ENCODE measurements at regions not wholly inside any gene's neighbourhood (a gene's known extent, or its start where the extent isn't known, plus 50 kb on each side); places are given as distances from the start of the nearest gene placed in this dataset.

DNA sequence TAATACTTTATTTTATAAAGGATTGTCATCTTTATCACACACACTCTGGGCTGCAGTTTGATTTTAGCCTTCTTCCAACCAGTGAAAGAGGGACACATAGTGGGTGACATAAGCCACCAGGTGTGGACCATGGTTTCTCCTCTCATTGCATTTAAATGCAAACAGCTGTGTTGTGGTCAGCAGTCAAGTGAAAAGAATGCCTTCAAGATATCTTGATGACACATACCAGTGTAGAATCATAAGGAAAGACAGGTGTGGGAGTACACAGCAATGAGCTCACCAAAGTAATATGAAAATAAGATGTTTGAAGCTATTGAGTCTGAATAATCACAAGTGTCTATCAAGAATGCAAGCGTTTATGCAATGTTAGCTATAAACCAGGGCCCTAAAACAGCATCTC lies 580.0 kb downstream of the XPNPEP1 start:
- intact Hi-C loops (cut with DNase I) = no loop called here
- no peaks in the 10 kb centered on the region for H3K4me1 ChIP-seq (ENCODE audit: control insufficient read depth in 2 of 3, insufficient read depth in 2 of 3, low read depth in 1 of 3, low read length in 3 of 3)
- no peak overlapping the region for H3K27ac ChIP-seq (ENCODE audit: low read depth in 2 of 2, low read length in 2 of 2)
- H3K9me3 ChIP-seq (ENCODE audit: control insufficient read depth in 2 of 3, insufficient read depth in 1 of 3, low read length in 3 of 3) = no peaks in the 10 kb centered on the region
- DNase-seq (no peak), FAIRE-seq (no peak)
- no peaks in the 10 kb centered on the region for H3K36me3 ChIP-seq (ENCODE audit: control insufficient read depth in 2 of 3, insufficient read depth in 3 of 3, low read length in 3 of 3)
- no peaks in the 10 kb centered on the region for H3K27me3 ChIP-seq (ENCODE audit: control insufficient read depth, insufficient read depth, low read length)
- H3K9ac ChIP-seq (ENCODE audit: low read length in 3 of 3) = no peak overlapping the region
- no peak overlapping the region for H3K4me3 ChIP-seq (ENCODE audit: low read length in 3 of 3)
- TF ChIP-seq, protein P1, sequence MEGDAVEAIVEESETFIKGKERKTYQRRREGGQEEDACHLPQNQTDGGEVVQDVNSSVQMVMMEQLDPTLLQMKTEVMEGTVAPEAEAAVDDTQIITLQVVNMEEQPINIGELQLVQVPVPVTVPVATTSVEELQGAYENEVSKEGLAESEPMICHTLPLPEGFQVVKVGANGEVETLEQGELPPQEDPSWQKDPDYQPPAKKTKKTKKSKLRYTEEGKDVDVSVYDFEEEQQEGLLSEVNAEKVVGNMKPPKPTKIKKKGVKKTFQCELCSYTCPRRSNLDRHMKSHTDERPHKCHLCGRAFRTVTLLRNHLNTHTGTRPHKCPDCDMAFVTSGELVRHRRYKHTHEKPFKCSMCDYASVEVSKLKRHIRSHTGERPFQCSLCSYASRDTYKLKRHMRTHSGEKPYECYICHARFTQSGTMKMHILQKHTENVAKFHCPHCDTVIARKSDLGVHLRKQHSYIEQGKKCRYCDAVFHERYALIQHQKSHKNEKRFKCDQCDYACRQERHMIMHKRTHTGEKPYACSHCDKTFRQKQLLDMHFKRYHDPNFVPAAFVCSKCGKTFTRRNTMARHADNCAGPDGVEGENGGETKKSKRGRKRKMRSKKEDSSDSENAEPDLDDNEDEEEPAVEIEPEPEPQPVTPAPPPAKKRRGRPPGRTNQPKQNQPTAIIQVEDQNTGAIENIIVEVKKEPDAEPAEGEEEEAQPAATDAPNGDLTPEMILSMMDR (IDR thresholded peaks at IDR 0.05; ENCODE audit: borderline replicate concordance, extremely low read depth, insufficient read depth) = no peak

DNA sequence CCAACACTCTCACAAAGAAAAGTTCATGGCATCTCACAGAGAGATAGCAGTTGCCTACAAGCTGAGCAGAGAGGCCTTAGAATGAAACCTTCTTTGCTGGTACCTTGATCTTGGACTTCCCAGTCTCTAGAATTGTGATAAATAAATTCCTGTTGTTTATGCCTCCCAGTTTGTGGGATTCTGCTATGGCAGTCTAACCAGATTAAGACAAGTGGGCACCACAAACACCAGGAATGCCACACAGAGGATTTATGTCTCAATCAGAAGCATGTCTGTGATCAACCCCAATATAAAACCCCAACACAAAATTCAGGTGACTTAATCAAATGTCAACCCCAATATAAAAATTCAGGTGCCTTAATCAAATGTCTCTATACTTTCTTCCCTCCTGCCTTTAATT lies 581.3 kb downstream of the XPNPEP1 start:
- DNase-seq (no peak), FAIRE-seq (no peak)
- Histone ChIP-seq H3K27ac (ENCODE audit: low read depth in 2 of 2, low read length in 2 of 2) (no peak overlapping the region), H3K4me3 (ENCODE audit: low read length in 3 of 3) (no peak overlapping the region), H3K4me1 (ENCODE audit: control insufficient read depth in 2 of 3, insufficient read depth in 2 of 3, low read depth in 1 of 3, low read length in 3 of 3) (no peaks in the 10 kb centered on the region), H3K36me3 (ENCODE audit: control insufficient read depth in 2 of 3, insufficient read depth in 3 of 3, low read length in 3 of 3) (no peaks in the 10 kb centered on the region), H3K9ac (ENCODE audit: low read length in 3 of 3) (no peak overlapping the region), H3K27me3 (ENCODE audit: control insufficient read depth, insufficient read depth, low read length) (no peaks in the 10 kb centered on the region), H3K9me3 (ENCODE audit: control insufficient read depth in 2 of 3, insufficient read depth in 1 of 3, low read length in 3 of 3) (no peaks in the 10 kb centered on the region)
- intact Hi-C loops (cut with DNase I) = no loop called here
- TF ChIP-seq, protein P1 (IDR thresholded peaks at IDR 0.05; ENCODE audit: borderline replicate concordance, extremely low read depth, insufficient read depth) = no peak

DNA sequence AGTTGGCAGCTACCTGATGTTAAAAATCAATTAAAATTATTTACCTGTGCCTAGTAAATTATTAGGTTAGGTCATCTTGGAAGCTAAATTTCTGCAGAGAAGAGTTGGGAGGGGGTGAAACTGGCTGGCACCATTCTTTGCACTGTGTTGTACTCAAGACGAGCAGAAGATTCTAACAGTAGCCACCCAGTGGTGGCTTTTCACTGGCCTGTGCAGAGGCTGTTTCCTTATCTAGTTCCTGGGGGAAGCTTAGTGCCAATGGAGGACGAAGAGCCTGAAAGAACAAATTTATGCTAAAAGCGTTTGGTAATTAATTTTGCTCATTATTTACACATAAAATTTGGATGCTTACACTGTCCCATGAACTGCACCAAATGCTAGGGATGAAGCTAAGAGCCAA lies 595.3 kb downstream of the XPNPEP1 start:
- FAIRE-seq (no peak), DNase-seq (no peak)
- H3K27ac ChIP-seq (ENCODE audit: low read depth in 2 of 2, low read length in 2 of 2) = no peak overlapping the region
- no peaks in the 10 kb centered on the region for H3K36me3 ChIP-seq (ENCODE audit: control insufficient read depth in 2 of 3, insufficient read depth in 3 of 3, low read length in 3 of 3)
- TF ChIP-seq, protein P1 (IDR thresholded peaks at IDR 0.05; ENCODE audit: borderline replicate concordance, extremely low read depth, insufficient read depth) = no peak
- no peaks in the 10 kb centered on the region for H3K4me1 ChIP-seq (ENCODE audit: control insufficient read depth in 2 of 3, insufficient read depth in 2 of 3, low read depth in 1 of 3, low read length in 3 of 3)
- no peak overlapping the region for H3K9ac ChIP-seq (ENCODE audit: low read length in 3 of 3)
- H3K27me3 ChIP-seq (ENCODE audit: control insufficient read depth, insufficient read depth, low read length) = no peaks in the 10 kb centered on the region
- no peak overlapping the region for H3K4me3 ChIP-seq (ENCODE audit: low read length in 3 of 3)
- intact Hi-C loops (cut with DNase I) = no loop called here
- H3K9me3 ChIP-seq (ENCODE audit: control insufficient read depth in 2 of 3, insufficient read depth in 1 of 3, low read length in 3 of 3) = no peaks in the 10 kb centered on the region

DNA sequence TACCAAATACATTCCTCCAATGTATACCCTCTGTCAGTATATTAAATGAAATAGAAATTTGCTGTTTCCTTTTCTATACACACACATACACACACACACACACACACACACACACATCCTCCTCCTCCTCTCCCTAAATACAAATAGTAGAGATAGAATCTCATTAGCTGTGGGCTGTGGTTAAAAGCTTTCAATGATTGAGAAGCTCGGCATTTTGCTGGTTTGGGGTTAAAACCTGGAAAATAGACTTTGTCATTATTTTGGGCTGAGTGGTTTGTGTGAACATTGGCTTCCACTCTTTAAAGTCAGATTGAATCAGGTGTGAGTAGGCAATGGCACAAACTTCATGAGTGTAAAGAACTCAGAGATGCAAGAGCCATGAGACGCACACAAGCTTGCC lies 596.0 kb downstream of the XPNPEP1 start:
- TF ChIP-seq, protein P1 (IDR thresholded peaks at IDR 0.05; ENCODE audit: borderline replicate concordance, extremely low read depth, insufficient read depth) = no peak
- Histone ChIP-seq H3K9ac (ENCODE audit: low read length in 3 of 3) (no peak overlapping the region), H3K36me3 (ENCODE audit: control insufficient read depth in 2 of 3, insufficient read depth in 3 of 3, low read length in 3 of 3) (no peaks in the 10 kb centered on the region), H3K27me3 (ENCODE audit: control insufficient read depth, insufficient read depth, low read length) (no peaks in the 10 kb centered on the region), H3K4me1 (ENCODE audit: control insufficient read depth in 2 of 3, insufficient read depth in 2 of 3, low read depth in 1 of 3, low read length in 3 of 3) (no peaks in the 10 kb centered on the region), H3K9me3 (ENCODE audit: control insufficient read depth in 2 of 3, insufficient read depth in 1 of 3, low read length in 3 of 3) (no peaks in the 10 kb centered on the region), H3K27ac (ENCODE audit: low read depth in 2 of 2, low read length in 2 of 2) (no peak overlapping the region), H3K4me3 (ENCODE audit: low read length in 3 of 3) (no peak overlapping the region)
- DNase-seq = no peak
- no peak for FAIRE-seq
- intact Hi-C loops (cut with DNase I) = no loop called here

All from kidney (tissue), 13 donors.